ENCODE measurements at regions not wholly inside any gene's neighbourhood (a gene's known extent, or its start where the extent isn't known, plus 50 kb on each side); places are given as distances from the start of the nearest gene placed in this dataset.
"Not testable (repeated sequence)": the region's sequence is repeated elsewhere in the genome, so short reads cannot be mapped to it uniquely, and the experiment has no call there.

DNA sequence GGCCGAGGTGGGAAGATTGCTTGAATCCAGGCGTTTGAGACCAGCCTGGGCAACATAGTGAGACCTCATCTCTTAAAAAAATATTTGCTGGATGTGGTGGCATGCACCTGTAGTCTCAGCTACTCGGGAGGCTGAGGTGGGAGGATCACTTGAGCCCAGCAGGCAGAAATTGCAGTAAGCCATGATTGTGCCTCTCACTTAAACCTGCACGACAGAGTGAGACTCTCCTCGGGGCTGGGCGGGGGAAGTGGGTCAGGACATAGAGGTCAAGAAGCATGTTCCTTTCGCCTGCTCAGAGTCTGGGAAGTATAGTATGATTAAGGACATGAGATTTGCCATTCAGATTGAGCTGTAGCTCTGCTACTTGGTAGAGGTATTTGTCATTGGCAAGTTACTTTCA lies 52.3 kb downstream of the SEPTIN7 start:
- DNase-seq, result not testable (repeated sequence)

DNA sequence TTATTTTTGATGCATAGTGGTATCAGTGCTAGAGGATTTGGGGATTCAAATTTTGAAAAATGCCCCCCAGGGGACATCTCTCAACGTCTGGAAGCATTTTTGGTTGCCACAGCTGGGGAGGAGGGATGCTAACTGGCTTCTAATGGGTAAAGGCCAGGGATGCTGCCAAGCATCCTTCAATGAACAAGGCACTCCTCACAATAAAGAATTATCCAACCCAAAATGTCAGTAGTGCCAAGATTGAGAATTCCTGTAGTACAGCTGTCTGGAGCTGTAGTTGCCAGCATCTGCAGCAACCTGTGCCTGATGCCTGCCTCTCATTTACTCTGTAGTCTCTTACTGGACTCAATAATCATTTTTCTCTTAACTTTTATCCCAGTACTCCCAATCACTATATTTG lies 53.5 kb downstream of the SEPTIN7 start:
- DNase-seq, result no peak

DNA sequence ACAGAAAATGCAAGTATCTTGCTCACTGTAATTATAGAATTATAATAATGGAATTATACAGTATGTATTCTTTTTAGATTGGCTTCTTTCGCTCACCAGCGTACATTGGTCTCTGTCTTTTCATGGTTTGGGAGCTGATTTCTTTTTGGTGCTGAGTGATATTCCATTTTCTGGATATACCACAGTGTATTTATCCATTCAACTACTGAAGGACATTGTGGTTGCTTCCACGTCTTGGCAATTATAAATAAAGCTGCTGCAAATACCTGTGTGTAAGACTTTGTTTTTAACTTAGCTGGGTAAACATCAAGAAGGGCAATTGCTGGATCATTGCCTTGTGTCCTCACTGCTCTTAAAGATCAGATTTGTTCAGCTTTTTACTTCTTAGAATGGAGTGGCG lies 55.3 kb downstream of the SEPTIN7 start:
- DNase-seq, result no peak

DNA sequence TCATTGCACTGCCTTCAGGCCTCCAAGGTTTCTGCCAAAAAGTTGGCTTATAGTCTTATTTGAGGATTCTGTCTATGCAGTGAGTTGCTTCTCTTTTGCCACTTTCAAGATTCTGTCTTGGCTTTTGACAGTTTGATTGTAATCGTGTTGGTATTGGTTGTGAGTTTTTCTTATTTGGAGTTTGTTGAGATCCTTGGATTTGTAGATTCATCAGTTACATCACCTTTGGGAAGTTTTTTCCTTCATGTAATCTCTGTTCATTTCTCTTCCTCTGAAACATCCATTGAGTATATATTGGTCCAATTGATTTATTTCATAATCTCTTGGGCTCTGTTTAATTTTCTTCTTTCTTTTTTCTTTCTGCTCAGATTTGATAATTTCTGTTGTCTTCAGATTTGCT lies 59.8 kb downstream of the SEPTIN7 start:
- DNase-seq, result no peak

DNA sequence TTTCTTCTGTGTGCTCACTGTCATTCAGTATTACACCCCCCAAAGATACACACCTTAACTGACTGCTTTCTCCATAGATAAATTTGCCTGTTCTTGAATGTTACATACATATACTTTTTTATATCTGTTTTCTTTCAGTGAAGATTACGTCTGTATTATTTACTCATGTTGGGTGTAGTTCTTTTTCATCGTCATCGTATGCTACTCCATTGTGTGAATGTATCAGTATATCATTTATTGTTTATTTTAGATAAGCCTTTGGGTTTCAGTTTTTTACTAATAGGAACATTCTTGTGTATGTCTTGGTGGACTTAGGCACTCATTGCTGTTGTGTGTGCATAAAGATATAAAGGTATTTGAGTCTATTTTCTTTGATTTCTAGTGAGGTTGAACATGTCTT lies 64.4 kb downstream of the SEPTIN7 start:
- no peak for DNase-seq

DNA sequence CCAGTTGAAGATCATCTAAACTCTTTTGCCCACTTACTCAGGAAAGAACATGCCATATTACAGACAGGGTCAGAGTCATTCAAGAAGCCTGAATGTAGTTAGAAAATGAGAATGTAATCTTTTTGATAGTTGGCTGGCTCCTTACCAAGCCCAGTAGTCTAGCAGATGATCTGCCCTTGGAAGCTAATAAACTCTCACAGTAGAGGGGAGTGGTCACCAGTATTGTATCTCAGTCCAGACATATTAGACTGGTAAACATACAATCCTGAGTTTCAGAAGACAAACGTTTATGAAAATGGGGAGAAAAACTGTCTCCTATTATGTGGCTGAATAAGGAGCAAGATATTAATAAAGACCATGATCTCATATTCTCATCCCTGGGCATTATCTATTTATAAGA lies 65.3 kb downstream of the SEPTIN7 start:
- DNase-seq, result no peak

DNA sequence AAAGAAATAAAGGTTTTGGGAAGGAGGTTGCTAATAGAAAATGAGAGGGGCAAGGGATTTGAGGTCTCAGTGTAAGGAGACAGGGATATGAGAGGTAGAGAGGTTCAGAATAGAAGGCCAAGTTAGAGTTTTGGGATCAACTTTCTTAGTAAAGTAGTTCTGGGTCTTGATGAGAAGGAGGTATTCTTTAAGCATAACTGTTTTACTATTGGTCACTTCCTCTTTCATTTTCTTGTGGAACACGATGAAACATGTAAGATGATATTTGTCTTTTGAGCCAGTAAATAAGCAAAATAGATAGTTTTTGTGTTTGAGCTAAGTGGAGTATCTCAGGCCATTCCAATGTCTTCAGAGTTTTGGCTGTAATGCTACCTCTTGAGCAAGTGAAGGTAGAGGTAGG lies 68.3 kb downstream of the SEPTIN7 start:
- not testable (repeated sequence) for DNase-seq

DNA sequence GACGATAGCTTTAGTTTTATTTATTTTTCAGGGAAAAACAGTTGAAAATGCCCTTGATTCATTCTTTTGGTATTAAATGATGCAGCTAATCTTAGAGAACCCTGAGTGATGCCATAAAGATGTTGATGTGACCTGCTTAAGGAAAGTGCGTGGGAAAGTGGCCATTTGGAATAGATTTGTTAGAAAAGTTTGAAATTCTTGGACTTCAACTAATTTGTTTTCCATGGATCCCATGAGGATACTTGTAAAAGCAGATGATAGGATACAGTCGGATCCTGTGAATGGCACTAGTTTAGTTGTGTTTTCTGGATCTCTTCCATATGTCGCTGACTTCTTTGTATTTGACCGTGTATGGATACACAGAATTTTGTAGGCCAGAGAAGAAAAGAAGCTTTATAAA lies 69.0 kb downstream of the SEPTIN7 start:
- no peak for DNase-seq

DNA sequence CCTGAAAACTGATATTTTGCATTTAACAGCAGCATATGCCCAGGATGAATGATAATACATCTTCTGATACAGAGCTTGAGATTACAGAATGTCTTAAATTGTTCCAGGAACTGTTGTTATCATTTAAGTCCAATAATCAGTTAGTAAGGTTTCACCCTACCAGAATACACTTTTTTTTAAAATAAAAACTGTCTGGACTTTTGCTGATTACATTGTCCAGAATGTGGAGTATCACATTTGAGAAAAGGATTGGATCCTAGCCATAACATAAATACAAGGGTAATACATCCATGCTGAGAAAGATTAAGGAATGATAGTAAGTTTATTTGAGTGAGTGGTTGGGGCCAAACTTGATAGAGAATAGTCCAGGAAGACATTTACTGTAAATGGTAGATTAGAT lies 71.0 kb downstream of the SEPTIN7 start:
- no peak for DNase-seq

DNA sequence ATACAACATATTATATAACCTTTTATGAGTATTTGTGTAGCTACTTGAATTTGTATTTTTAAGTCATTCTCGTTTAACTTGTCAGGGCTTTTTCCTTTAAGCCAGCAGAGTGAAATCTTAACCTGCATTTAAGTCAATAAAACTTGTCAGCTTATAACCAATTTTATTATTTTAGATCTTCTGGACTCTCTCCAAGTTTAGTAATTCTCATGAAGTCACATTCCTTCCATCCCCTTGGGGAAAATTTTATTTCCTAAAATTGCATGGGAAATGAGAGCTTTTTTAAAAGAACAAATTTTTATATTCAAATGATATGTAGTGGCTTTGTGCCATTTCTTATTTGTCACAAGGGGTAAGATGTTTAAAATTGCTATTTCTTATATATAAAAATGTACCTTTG lies 74.0 kb downstream of the SEPTIN7 start:
- peak; percentile 20 for DNase-seq

DNA sequence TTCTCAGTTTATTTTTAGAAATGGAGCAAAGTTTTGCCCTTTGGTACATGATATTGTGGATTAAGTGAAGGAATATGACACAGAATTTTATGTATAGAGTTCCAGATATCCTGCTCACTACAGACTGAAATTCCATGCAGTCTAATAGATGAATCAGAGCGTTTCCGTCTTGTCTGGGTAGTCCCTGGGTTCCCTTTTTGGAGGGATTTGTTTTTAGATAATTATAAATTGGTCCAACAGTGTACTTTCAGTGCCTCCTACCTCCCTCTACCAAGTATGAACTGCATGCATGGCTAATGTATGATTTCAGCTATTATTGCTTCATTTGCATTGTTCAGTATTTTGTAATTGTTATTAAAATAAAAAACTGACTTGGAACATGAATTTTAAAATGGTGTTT lies 74.4 kb downstream of the SEPTIN7 start:
- DNase-seq, result no peak

DNA sequence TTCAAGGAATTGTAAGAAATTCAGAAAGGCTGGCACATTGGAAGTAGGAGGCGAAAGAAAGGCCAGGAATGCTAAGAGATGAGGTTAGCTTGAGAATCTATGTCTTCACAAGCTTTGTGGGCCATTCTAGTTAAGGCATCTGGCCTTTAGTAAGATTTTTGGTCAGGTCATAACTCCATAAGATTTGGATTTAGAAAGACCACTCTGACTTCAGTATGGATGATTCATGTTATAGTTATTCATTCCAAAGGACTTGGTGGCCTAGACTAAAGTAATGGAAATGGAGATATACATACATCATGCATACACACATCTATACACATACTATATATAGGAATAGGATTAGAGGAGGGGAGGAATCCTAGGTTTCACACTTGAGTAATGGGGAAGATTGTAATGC lies 77.5 kb downstream of the SEPTIN7 start:
- DNase-seq, result no peak

DNA sequence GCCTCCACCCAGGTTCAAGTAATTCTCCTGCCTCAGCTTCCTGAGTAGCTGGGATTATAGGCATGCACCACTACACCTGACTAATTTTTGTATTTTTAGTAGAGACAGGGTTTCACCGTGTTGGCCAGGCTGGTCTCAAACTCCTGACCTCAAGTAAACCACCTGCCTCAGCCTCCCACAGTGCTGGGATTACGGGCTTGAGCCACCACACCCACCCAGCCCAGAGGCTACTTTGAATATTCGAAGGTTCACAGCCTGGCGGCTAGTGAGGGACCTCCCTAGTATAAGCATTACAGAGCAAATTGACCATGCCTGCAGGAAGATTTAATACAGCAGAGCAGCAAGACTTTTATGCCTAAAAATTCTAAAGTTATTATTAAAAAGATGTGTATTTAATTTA lies 86.6 kb downstream of the SEPTIN7 start:
- not testable (repeated sequence) for DNase-seq

DNA sequence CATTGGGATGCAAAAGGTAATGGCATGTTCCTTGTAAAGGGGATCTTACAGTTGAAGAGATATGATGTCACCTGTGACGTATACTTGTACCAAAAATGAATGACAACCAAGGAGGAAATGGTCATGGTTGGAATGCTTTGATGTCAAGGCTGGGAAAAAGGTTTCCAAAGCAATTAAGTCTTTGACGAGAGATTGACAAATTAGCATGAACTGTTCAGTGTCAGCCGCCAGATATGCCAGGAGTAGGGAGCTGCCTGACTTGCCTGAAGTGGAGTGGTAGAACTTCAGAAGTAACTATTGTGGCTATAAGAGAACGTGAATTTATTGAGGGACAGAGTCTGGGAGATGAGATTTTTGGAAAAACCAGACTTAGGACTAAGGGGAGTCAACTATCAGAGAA lies 88.1 kb downstream of the SEPTIN7 start:
- DNase-seq, result no peak

DNA sequence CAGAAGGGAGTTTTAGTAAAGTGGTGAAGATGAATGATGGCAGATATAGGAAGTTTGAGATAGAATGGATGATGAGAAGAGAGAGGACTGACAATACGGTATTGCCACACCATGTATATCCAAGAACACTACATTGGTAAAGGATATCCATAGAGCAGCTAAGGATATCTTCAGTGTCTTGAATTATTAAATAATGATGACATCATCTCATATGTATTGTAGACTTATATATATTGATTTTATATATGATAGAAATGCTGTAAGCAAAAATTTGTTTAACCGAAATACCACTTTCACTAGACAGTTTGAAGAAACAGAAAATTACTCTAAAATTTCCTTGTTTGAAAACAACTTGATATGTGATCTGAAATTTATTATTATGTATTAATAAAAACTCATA lies 89.0 kb downstream of the SEPTIN7 start:
- DNase-seq, result no peak

DNA sequence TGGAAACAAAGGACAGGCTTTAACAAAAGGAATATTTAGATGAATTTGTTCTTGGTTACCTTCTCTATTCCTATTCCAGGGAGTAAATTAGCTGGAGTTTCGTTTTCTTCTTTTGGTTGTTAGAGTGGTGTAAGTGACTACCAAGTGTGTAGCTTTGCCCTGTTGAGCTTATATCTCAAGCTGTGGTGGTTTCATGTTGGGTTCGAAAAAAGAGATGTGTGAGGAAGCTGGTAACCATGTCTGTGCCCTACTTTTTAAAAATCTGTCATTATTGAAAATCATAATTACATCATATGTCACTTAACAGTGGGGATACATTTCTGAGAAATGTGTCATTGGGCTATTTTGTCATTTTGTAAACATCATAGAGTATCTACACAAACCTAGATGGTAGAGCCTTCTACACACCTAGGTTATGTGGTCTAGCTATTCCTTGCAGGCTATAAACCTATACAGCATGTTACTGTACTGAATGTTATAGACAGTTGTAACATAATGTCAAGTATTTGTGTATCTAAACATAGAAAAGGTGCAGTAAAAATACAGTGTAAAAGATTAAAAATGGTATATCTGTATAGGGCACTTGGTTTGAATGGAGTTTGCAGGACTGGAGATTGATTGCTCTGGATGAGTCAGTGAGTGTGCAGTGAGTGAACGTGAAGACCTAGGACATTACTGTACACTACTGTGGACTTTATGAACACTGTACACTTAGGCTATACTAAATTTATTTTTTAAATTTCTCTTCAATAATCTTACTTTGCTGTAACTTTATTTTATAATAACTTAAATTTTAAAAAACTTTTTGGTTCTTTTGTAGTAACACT lies 90.4 kb downstream of the SEPTIN7 start:
- no peak for DNase-seq

DNA sequence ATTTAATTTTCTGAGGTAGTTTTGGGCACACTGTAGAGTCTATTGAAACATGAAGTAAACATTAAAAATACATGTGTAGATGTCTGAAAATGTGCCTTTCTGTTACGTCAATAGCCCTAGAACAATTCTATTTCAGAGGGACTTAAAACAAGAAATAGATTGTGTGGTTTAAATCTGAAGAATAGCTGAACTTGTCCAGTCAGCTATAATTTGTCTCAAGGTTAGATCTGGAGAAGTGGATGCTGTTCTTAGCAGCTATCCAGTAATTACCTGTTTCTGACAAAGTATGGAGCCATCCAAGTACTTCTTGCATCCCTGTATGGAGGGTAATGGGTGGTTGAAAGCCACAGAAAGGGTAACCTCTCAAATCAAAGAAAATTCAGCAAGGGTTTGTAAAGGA lies 92.8 kb downstream of the SEPTIN7 start:
- DNase-seq, result no peak

DNA sequence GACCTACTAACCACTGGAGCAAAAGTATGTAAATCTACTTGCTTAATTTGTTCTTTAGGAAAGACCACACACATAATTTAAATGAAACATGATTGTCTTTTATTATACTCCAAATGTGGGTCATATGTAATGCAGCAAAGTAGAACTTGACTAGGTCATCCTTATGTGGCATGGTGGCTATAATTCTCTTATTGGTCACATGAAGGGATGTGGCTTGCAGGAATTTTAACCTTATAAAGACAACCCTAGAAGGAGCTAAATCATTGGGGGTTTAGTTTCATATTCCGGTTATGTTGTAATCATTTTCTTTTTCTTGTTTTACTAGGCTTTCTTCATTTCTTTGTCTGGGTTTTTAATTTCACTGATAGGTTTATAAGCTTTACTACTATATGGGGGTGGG lies 93.9 kb downstream of the SEPTIN7 start:
- DNase-seq, result no peak

DNA sequence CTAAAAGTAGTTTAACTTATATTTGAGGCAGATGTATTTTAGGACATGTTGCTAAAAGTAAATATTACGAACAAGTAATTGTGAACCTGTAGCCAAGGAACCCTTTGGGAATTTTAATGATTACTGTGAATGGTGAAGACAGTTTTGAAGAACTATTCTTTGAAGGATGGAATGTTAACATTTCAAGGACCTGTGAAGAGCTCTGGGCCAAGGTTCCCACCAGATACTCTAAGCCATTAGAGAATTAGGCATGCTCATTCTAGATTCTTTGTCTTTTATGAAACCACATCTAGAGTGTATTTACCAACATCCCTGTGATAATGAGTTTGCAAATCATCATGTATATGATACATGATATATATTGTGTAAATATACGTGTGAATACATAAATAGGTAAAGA lies 99.8 kb downstream of the SEPTIN7 start:
- no peak for DNase-seq

DNA sequence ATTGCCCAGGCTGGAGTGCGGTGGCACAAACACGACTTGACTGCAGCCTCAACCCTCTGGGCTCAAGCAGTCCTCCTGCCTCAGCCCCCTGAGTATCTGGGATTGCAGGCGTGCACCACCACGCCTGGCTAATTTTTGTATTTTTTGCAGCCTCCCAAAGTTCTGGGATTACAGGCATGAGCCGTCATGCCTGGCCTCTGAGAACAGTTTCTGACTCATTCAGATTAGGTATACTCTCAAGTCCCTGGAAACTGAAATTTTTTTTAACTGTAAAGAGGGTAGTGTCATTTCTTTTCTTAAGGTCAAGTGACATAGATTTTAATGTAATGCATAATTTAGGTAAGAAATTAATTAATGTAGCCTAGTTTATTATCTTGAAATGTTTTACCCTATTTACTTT lies 104.7 kb downstream of the SEPTIN7 start:
- no peak for DNase-seq

DNA sequence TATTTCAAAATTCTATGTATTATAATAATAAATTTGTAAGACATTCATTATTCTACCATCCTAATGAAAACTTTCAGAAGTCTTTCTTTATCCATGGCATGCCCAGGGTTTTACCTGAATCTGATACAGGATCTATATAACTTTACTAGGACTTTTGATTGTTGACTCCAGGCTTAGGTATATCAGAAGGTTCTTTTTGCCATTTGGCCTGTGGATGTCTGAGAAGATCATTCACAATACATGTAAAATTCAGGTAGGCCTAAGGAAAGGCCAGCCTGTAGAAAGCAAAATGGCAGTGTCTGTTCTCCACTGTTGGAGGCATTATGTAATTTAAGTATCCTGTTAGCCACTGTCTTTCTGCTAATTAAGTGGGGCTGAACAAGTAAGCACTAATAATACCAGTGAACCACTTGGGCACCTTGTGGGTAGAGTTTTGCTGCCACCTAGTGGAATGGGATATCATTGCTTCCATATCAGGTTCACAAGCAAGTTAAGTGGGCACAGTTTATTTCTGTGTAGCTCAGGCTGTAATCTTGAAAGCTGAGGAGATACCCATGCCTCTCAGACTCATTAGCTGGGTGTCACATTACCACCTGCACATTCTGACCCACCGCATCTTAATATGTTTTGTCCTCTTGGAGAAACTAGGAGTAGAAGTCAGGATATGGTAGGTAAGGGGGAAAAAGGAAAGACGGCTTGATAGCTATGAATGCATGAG lies 105.5 kb downstream of the SEPTIN7 start:
- DNase-seq, result peak; percentile 90

DNA sequence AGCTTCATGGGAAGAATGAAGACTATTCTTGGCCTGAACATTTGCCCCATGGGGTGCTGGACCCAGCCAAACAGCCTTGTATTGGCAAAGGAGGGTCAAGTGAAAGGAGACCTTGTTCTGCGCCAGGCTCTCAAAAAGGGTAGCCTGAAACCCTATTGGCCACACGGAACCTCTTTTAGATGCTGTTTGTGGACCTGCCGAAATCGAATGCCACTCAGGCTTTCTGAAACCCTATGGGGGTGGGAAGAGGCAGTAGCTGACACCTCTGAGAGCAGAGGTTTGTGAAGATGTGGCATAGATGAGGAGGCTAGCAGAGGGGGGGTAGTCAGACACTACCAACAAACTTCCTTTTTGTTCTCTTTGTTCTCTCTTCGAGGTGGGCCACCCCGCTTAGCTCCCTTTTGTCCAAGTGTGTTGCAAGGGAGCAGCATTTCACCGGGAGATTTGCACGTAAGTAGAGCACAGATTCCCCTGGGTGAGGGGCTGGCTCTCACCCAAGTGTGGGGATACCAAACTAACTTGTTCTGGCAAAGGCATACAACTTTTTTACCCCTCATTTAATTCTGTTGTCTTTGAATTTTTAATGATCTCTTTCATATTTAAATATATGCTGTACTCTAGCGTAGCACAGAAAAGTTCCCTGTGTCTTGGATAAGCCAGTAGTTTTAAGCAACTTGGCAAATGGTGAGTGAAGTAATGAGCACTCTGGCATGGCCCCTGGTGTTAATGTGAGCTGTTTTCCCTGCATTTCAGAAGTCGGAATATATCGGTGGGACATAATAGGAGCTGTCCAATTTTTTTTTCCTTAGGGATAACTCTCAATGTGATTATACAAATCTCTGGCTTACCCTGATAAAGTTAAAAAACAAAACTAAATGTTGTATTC lies 107.7 kb downstream of the SEPTIN7 start:
- DNase-seq, result no peak

DNA sequence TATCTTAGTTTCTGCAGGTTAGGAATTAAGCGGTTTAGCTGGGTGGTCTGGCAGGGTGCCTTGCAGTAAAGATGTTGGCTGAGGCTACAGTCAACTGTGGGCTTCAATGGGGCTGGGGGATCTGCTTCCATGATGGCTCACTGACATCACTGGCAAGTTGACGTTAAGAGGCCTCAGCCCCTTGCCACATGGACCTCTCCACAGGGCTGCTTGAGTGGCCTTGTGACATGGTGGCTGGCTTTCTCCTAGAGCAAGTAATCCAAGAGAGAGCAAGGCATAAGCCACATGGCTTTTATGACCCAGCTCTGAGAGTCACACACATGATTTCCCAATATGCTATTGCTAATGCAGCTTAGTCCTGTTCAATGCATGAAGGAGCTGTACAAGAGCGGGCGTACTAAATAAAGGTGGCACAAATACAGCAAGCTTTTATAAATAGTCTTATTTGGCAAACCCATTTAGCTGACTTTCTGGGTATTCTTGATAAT lies 109.1 kb downstream of the SEPTIN7 start:
- no peak for DNase-seq

Data from tongue (tissue), 1 donor.